Uterus (tissue), 3 donors: ENCODE measurements at regions not wholly inside any gene's neighbourhood (a gene's known extent, or its start where the extent isn't known, plus 50 kb on each side); places are given as distances from the start of the nearest gene placed in this dataset.
"Not testable (repeated sequence)": the region's sequence is repeated elsewhere in the genome, so short reads cannot be mapped to it uniquely, and the experiment has no call there.

Experiments
- DNase-seq, 2 donors: peaks; one replicate each; pipeline ENCODE4 v3.0.0-alpha.2; 2019 to 2020
- H3K27ac ChIP-seq, 2 donors: fragments of 200-600 bp; sonication (generic); 1 replicate in 1 of 2; 2 replicates in 1 of 2; pipeline ENCODE4 v1.5.1; 2016 to 2018
- H3K27me3 ChIP-seq, 2 donors: fragments of 200-600 bp; sonication (generic); one replicate each; pipeline ENCODE4 v1.5.1; 2018 to 2019; ENCODE audit warnings: control low read depth in 1 of 2
- H3K36me3 ChIP-seq, 2 donors: fragments of 200-600 bp; sonication (generic); one replicate each; pipeline ENCODE4 v1.5.1; 2019; ENCODE audit warnings: control low read depth in 1 of 2
- H3K4me1 ChIP-seq, 2 donors: fragments of 200-600 bp; sonication (generic); one replicate each; pipeline ENCODE4 v1.5.1; 2018 to 2019; ENCODE audit warnings: control low read depth in 1 of 2
- H3K4me3 ChIP-seq, 2 donors: fragments of 200-600 bp; sonication (generic); 1 replicate in 1 of 2; 2 replicates in 1 of 2; pipeline ENCODE4 v1.5.1; 2018 to 2019; ENCODE audit warnings: mild to moderate bottlenecking in 1 of 2
- H3K9me3 ChIP-seq, 2 donors: fragments of 200-600 bp; sonication (generic); one replicate each; pipeline ENCODE4 v1.5.1; 2019; ENCODE audit warnings: control low read depth in 1 of 2
- CTCF ChIP-seq, 4 experiments: fragments of 200-600 bp in 2 of 4; fragments of 450-650 bp in 2 of 4; sonication (generic) in 2 of 4; IDR thresholded peaks; one replicate each; pipeline ENCODE4 v1.5.1; 2016 to 2019; ENCODE audit warnings: antibody characterized with exemption in 4 of 4, mild to moderate bottlenecking in 2 of 4, moderate library complexity in 1 of 4
- POLR2A ChIP-seq, 2 donors: fragments of 450-650 bp; IDR thresholded peaks; one replicate each; pipeline ENCODE4 v1.6.1; 2016; ENCODE audit warnings: antibody characterized with exemption in 2 of 2, mild to moderate bottlenecking in 1 of 2, moderate library complexity in 1 of 2
- intact Hi-C: fragments of 100-400 bp; cut with DNase I; formaldehyde crosslinking; loops from one replicate; pipeline ENCODE4 v1.15.1; 2023; ENCODE audit warnings: low total_unique reads
- donor health status: DM: yes; HTN: yes; CAD: no.

GRCh38 chr2:77720115-77720514 lies 197.9 kb upstream of the LRRTM4 start:
- TF ChIP-seq CTCF (IDR thresholded peaks at IDR 0.05) (no peak), POLR2A (IDR thresholded peaks at IDR 0.05) (no peak)
- no peaks in the 10 kb centered on the region for H3K4me1 ChIP-seq
- H3K36me3 ChIP-seq = no peaks in the 10 kb centered on the region
- intact Hi-C loops = no loop called here
- H3K27me3 ChIP-seq = no peaks in the 10 kb centered on the region
- H3K27ac ChIP-seq = no peak overlapping the region
- H3K9me3 ChIP-seq = no peaks in the 10 kb centered on the region
- DNase-seq = no peak
- no peak overlapping the region for H3K4me3 ChIP-seq

GRCh38 chr2:77721593-77721992 lies 199.4 kb upstream of the LRRTM4 start:
- Histone ChIP-seq H3K27me3 (no peaks in the 10 kb centered on the region), H3K4me3 (no peak overlapping the region), H3K9me3 (no peaks in the 10 kb centered on the region), H3K4me1 (no peaks in the 10 kb centered on the region), H3K36me3 (no peaks in the 10 kb centered on the region), H3K27ac (no peak overlapping the region)
- TF ChIP-seq POLR2A (IDR thresholded peaks at IDR 0.05) (no peak), CTCF (IDR thresholded peaks at IDR 0.05) (no peak)
- DNase-seq = no peak
- intact Hi-C loops = no loop called here

GRCh38 chr2:77725045-77725444 lies 202.9 kb upstream of the LRRTM4 start:
- Histone ChIP-seq H3K4me3 (no peak overlapping the region), H3K27me3 (no peaks in the 10 kb centered on the region), H3K4me1 (no peaks in the 10 kb centered on the region), H3K27ac (no peak overlapping the region), H3K9me3 (no peaks in the 10 kb centered on the region), H3K36me3 (no peaks in the 10 kb centered on the region)
- DNase-seq = no peak
- TF ChIP-seq CTCF (IDR thresholded peaks at IDR 0.05) = no peak
- TF ChIP-seq POLR2A (IDR thresholded peaks at IDR 0.05) = no peak
- intact Hi-C loops = no loop called here

- intact Hi-C loops, H3K4me3 ChIP-seq, DNase-seq, H3K27me3 ChIP-seq, H3K36me3 ChIP-seq, H3K27ac ChIP-seq, H3K4me1 ChIP-seq, H3K9me3 ChIP-seq: not testable (repeated sequence)
These were observed 212.6 kb upstream of the LRRTM4 start for GRCh38 chr2:77734662-77735340.

GRCh38 chr2:77737236-77737635 lies 215.1 kb upstream of the LRRTM4 start:
- H3K9me3 ChIP-seq = no peaks in the 10 kb centered on the region
- no peaks in the 10 kb centered on the region for H3K4me1 ChIP-seq
- no peak for DNase-seq
- no peaks in the 10 kb centered on the region for H3K27me3 ChIP-seq
- no peak overlapping the region for H3K27ac ChIP-seq
- no peak for TF ChIP-seq POLR2A (IDR thresholded peaks at IDR 0.05)
- TF ChIP-seq CTCF (IDR thresholded peaks at IDR 0.05) = no peak
- no peak overlapping the region for H3K4me3 ChIP-seq
- intact Hi-C loops = no loop called here
- no peaks in the 10 kb centered on the region for H3K36me3 ChIP-seq

GRCh38 chr2:77746780-77747179 lies 224.6 kb upstream of the LRRTM4 start:
- no peaks in the 10 kb centered on the region for H3K9me3 ChIP-seq
- no peak for DNase-seq
- no peaks in the 10 kb centered on the region for H3K4me1 ChIP-seq
- TF ChIP-seq CTCF (IDR thresholded peaks at IDR 0.05) (no peak), POLR2A (IDR thresholded peaks at IDR 0.05) (no peak)
- intact Hi-C loops = no loop called here
- H3K36me3 ChIP-seq = no peaks in the 10 kb centered on the region
- no peaks in the 10 kb centered on the region for H3K27me3 ChIP-seq
- no peak overlapping the region for H3K27ac ChIP-seq
- H3K4me3 ChIP-seq = no peak overlapping the region

- H3K27ac ChIP-seq, H3K9me3 ChIP-seq, H3K36me3 ChIP-seq, H3K4me3 ChIP-seq, intact Hi-C loops, H3K27me3 ChIP-seq, DNase-seq, H3K4me1 ChIP-seq: not testable (repeated sequence)
These were observed 231.7 kb upstream of the LRRTM4 start for GRCh38 chr2:77753710-77754345.
